GM12892 (cell line): ENCODE measurements at regions not wholly inside any gene's neighbourhood (a gene's known extent, or its start where the extent isn't known, plus 50 kb on each side); places are given as distances from the start of the nearest gene placed in this dataset.

Source experiments
- POLR2AphosphoS5 ChIP-seq: IDR thresholded peaks from 2 replicates; pipeline ENCODE4 v1.6.1; 2011; ENCODE audit warnings: low read depth, low read length, control low read depth
- TAF1 ChIP-seq: IDR thresholded peaks from 2 replicates; pipeline ENCODE4 v1.6.1; 2011; ENCODE audit warnings: low read depth, mild to moderate bottlenecking, control low read depth, low read length, borderline replicate concordance

- TF ChIP-seq POLR2AphosphoS5 (no peak), TAF1 (no peak)
Measured at GRCh38 chr10:33120275-33120674, 162.2 kb upstream of the ITGB1 start.
